Stimulated activated CD8-positive, alpha-beta memory T cell treated with anti-CD3 and anti-CD28 coated beads, Interleukin-4, amount 100 ng/mL, for 24 hours (primary cell): ENCODE measurements at regions not wholly inside any gene's neighbourhood (a gene's known extent, or its start where the extent isn't known, plus 50 kb on each side); places are given as distances from the start of the nearest gene placed in this dataset.
"Not testable (repeated sequence)": the region's sequence is repeated elsewhere in the genome, so short reads cannot be mapped to it uniquely, and the experiment has no call there.

Experiments
- DNase-seq: peaks from one replicate; pipeline ENCODE4 v3.0.0-alpha.2; 2020; ENCODE audit warnings: low read depth

- DNase-seq: no peak
Observed at GRCh38 chr13:87877477-87877876, 206.3 kb downstream of the SLITRK5 start.

GRCh38 chr13:87878706-87879105 lies 207.5 kb downstream of the SLITRK5 start:
- DNase-seq: no peak

DNA sequence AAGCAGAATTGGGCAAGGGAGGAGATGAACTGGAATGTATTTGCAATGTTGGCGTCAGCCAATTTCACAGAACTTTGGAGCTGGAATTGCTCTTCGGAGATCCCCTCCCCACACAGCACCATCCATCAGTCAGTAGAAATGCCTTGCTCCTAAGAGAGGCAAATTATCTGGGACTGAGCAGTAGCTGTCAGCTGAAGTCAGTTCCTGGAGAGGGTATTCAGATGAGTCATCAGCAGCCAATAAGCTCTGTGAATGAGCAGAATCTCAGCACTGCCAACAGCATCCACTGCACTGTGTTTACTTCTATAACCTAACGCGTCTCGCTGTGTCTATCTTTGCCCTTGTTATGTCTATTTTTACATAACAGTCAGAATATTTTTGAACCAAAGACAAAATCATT lies 213.7 kb downstream of the SLITRK5 start:
- no peak for DNase-seq

DNA sequence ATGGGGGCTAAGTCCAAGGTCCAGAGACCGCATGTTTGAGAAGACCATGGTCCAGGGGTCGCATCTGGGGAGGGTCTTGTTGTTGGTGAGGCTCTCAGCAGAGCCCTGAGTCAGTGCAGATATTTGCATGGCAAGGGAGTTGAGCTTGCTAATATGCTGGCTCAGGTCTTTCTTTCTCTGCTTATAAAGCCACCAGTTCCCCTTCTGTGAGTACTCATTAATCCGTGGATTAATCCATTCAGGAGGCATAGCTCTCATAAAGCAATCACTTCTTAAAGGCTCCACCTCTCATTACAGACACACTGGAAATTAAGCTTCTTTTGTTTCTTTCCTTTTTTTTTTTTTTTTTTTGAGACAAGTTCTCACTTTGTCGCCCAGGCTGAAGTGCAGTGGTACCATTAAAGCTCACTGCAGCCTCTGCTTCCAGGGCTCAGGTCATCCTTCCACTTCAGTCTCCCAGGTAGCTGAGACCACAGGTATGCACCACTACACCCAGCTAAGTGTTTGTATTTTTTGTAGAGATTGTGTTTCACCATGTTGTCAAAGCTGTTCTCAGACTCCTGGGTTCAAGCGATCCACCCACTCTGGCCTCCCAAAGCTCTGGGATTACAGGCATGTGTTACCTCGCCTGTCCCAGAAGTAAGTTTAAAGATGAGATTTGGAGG lies 216.4 kb downstream of the SLITRK5 start:
- no peak for DNase-seq

DNA sequence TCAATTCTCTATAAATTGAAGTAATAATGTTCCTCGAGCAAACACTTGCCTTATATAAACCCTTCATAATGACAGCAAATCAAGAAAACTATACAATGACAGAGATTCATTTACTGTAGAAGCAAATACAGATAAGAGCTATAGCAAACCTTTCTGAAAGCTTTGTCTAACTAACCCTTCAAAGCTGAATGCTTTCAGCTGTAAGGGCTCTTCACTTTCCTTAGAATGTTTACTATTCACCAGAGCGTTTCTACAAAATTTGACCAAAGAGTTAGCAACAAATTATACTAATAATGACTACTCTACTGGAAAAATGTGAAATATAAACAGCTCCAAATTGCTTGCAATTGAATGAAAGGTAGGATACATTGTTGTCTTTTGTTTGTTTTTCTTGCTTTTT lies 218.1 kb downstream of the SLITRK5 start:
- DNase-seq: no peak

GRCh38 chr13:87893186-87893585 lies 222.0 kb downstream of the SLITRK5 start:
- no peak for DNase-seq

- no peak for DNase-seq
Observed at GRCh38 chr13:87894059-87894458, 222.9 kb downstream of the SLITRK5 start.

- no peak for DNase-seq
Observed at GRCh38 chr13:87903553-87903952, 232.4 kb downstream of the SLITRK5 start.

- DNase-seq: no peak
Observed at GRCh38 chr13:87906411-87906810, 235.2 kb downstream of the SLITRK5 start.

GRCh38 chr13:87907202-87907601 lies 236.0 kb downstream of the SLITRK5 start:
- no peak for DNase-seq

- DNase-seq: no peak
Observed at GRCh38 chr13:87919956-87920355, 248.8 kb downstream of the SLITRK5 start.

- DNase-seq: no peak
Observed at GRCh38 chr13:87923753-87924152, 252.6 kb downstream of the SLITRK5 start.

DNA sequence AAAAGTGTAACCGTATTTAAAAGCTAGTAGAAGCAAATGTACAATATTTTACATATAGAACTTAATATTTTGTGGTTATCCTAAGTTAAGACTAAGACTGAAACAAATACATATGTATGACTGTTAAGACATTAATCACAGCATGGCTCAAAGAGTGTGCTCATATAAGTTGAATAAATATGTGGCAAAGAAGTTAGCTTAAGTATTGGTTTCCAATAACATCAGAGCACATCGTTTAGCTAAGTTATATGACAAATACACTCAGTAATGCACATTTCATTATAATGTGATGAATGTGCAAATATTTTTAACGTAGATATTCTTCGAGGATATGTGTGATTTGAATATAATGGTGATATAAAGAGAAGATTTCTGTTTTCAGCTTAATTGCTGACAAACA lies 253.8 kb downstream of the SLITRK5 start:
- no peak for DNase-seq

DNA sequence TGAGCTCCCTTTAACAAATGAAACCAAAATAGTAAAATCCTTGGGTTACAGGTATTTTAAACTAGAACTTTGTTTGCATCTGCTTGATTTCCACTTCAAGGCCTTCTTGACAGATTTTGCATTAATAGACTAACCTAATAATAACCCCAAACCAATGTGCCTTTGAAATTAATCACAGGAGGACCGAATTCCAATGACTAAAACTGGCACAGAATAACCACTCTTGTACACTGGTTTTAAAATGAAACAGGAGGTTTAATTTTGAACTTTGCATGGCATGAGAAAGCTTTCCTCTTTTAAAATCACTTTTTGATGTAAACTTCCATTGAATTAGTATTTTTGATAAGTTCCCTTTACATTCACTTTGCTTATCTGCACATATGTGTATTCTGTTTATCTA lies 269.6 kb downstream of the SLITRK5 start:
- no peak for DNase-seq

GRCh38 chr13:87941226-87941625 lies 270.1 kb downstream of the SLITRK5 start:
- DNase-seq: no peak

DNA sequence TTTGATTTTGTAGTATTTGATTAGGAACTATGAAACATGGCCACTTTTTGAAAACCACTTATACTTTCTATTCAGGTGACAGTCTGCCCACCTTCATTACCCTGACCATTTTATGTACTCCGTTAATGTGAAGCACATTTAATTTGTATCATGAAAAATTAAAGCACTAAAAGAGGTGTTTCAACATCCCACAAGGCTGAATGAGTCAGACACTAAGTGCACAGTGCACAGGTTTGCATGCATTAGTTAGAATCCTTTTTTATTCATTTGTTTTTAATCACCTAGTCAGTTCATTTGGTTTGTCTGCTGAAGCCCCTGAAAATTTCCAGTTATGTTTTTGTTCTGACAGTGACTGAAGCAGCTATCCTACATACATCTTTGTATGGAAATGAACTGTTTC lies 271.0 kb downstream of the SLITRK5 start:
- DNase-seq: no peak

GRCh38 chr13:87944038-87944437 lies 272.9 kb downstream of the SLITRK5 start:
- DNase-seq: no peak

DNA sequence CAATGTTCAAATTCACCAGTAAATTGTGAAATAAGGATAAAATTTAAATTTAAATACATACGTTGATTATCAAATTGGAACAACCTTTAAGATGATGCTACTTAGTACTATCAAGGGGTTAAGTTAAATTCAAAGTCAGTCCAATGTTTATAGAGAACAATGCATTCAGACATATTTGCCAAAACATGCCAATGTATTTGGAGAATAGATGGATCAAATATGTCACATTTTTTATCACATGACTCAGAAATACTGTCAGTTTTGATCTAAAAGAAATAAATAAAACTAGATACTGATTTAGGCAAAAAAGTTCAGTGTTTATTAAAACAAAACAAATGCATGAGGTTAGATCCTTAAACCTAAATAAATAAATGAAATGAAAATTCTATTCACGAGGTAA lies 281.2 kb downstream of the SLITRK5 start:
- no peak for DNase-seq

- no peak for DNase-seq
Observed at GRCh38 chr13:87953381-87953780, 282.2 kb downstream of the SLITRK5 start.

DNA sequence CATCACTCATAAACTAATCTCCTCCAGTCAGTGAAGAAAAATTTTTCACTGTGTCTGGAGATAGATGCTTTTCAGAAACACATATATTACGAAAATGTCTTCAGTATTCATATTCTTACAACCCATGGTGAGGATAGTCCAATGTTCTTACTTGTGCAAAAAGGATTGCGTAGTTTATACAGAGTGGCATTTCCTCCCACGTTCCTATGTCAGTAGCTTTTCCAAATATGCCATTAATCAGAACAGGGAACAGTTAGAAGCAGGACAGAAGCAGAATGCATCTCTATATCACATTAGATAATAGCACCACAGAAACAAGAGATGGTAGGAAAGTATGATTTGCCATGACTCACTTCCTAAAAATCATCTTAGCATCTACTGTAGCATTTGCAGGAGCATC lies 282.9 kb downstream of the SLITRK5 start:
- no peak for DNase-seq

DNA sequence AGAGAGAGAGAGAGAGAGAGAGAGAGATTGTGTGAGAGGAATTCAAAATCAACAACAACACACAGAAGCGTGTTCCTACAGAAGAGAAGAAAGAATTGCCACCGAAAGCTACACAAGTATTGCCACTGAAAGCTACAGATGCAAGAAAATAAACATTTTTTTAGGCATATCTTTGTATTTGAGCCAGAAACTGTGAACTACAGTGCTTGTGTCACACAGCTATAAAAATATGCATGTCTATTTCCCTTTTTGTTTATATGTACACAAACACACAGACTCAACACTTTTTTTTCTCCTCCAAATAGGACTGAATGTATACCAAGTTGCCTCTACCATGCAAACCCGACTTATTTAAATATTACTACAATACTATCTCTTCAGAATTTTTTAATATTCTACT lies 290.4 kb downstream of the SLITRK5 start:
- DNase-seq: no peak

DNA sequence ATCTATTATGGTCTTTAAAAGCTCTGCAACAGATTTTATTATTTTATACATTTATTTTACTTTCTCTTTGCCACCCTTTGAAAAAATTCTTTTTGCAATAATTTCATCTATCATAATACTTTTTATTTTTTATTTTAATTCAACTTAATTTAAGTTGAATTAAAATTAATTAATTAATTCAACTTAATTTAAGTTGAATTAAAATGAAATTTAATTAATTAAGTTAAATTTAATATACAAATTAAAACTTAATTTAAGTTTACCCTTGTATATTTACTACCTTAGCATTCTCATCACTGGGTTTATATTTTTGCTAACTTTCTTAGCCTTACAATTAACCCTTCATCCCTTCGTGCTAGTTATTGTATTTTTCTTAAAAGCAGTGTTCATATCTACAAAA lies 301.4 kb downstream of the SLITRK5 start:
- DNase-seq: no peak

DNA sequence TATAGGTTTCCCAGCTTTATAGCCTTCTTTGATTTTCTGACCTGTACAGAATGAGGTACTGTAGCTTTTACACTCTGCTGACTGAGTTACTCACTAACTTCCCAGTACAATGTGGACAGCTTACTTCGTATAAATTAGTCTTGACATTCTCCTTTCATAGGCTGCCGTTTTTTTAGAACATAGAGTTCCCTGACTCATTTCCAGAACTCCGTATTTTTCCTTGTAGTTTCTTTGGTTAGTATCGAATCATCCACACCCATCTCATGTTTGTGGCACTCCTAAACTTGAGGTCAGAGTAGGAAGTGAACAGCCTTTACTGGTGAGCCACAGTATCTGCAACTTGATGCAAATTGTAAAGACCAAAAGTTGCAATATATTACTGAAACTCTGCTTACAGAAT lies 303.9 kb downstream of the SLITRK5 start:
- no peak for DNase-seq

GRCh38 chr13:87976650-87977049 lies 305.5 kb downstream of the SLITRK5 start:
- not testable (repeated sequence) for DNase-seq

DNA sequence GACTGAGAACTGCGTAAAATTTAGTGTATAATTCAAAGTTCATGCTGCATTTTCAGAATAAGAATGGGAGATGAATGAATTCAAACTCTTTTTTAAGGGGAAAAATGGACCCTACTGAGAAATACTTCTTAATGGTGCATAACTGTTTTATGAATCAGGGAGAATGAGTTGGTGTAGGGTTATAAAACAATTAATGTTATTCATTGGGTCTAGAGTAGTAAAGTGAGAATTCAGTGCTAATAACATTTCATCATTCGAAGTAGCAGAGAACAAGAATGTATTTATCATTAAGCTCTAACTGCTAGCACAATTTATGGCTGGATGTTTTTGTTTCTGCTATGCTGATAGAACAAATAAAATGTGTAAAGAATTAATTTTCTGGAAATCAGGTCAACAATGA lies 310.2 kb downstream of the SLITRK5 start:
- DNase-seq: no peak
